SK-N-SH treated with all-trans-retinoic acid at 6 μM for 48 hours (cell line): ENCODE measurements at regions not wholly inside any gene's neighbourhood (a gene's known extent, or its start where the extent isn't known, plus 50 kb on each side); places are given as distances from the start of the nearest gene placed in this dataset.

Experiments
- ATAC-seq: fragments of 200-7000 bp; cut with Tn5 transposase; 3 replicates; pipeline ENCODE4 v1.9.1; 2020; ENCODE audit warnings: mild to moderate bottlenecking, moderate library complexity
- ARNTL ChIP-seq: fragments of 450-650 bp; formaldehyde crosslinking; IDR thresholded peaks from 2 replicates; pipeline ENCODE4 v1.5.0; 2020; ENCODE audit warnings: low read depth, mild to moderate bottlenecking, moderate library complexity, borderline replicate concordance
- CREB5 ChIP-seq: fragments of 250-450 bp; sonication (Bioruptor Pico); IDR thresholded peaks from 2 replicates; pipeline ENCODE4 v1.5.1; 2020; ENCODE audit warnings: low read depth, mild to moderate bottlenecking, moderate library complexity
- CSDC2 ChIP-seq: fragments of 250-450 bp; sonication (Bioruptor Pico); IDR thresholded peaks from 2 replicates; pipeline ENCODE4 v1.5.0; 2020; ENCODE audit warnings: mild to moderate bottlenecking, moderate library complexity
- CSRNP3 ChIP-seq: fragments of 250-450 bp; sonication (Bioruptor Pico); IDR thresholded peaks from 2 replicates; pipeline ENCODE4 v1.5.1; 2021; ENCODE audit warnings: mild to moderate bottlenecking, moderate library complexity
- ESRRG ChIP-seq: fragments of 250-450 bp; sonication (Bioruptor Pico); IDR thresholded peaks from 2 replicates; pipeline ENCODE4 v1.6.1; 2021; ENCODE audit warnings: mild to moderate bottlenecking
- ISL1 ChIP-seq: fragments of 250-450 bp; sonication (Bioruptor Pico); IDR thresholded peaks from 2 replicates; pipeline ENCODE4 v2.1.2; 2022; ENCODE audit warnings: mild to moderate bottlenecking, moderate library complexity
- OSR1 ChIP-seq: fragments of 250-450 bp; sonication (Bioruptor Pico); IDR thresholded peaks from 2 replicates; pipeline ENCODE4 v1.8.0; 2022; ENCODE audit warnings: moderate library complexity, mild to moderate bottlenecking, inconsistent platforms
- PPARA ChIP-seq: fragments of 250-450 bp; sonication (Bioruptor Pico); IDR thresholded peaks from 2 replicates; pipeline ENCODE4 v1.5.0; 2020; ENCODE audit warnings: mild to moderate bottlenecking, borderline replicate concordance
- RARB ChIP-seq: fragments of 250-450 bp; sonication (Bioruptor Pico); IDR thresholded peaks from 2 replicates; pipeline ENCODE4 v1.8.0; 2021; ENCODE audit warnings: mild to moderate bottlenecking, moderate library complexity
- TCF4 ChIP-seq: fragments of 250-450 bp; sonication (Bioruptor Pico); IDR thresholded peaks from 2 replicates; pipeline ENCODE4 v1.8.0; 2021; ENCODE audit warnings: mild to moderate bottlenecking, moderate library complexity, borderline replicate concordance
- TOX ChIP-seq: fragments of 250-450 bp; sonication (Bioruptor Pico); IDR thresholded peaks from 2 replicates; pipeline ENCODE4 v1.8.0; 2021; ENCODE audit warnings: mild to moderate bottlenecking, moderate library complexity, borderline replicate concordance
- ZC3H10 ChIP-seq: fragments of 250-450 bp; sonication (Bioruptor Pico); IDR thresholded peaks from 2 replicates; pipeline ENCODE4 v1.5.1; 2021; ENCODE audit warnings: mild to moderate bottlenecking, moderate library complexity
- ZFP3 ChIP-seq: fragments of 250-450 bp; sonication (Bioruptor Pico); IDR thresholded peaks from 2 replicates; pipeline ENCODE4 v1.5.0; 2020; ENCODE audit warnings: mild to moderate bottlenecking, moderate library complexity
- ZNF565 ChIP-seq: fragments of 450-650 bp; formaldehyde crosslinking; conservative IDR thresholded peaks from 2 replicates; pipeline ENCODE4 v1.5.0; 2020; ENCODE audit warnings: low read depth, mild to moderate bottlenecking, moderate library complexity
- ZNF70 ChIP-seq: fragments of 450-650 bp; formaldehyde crosslinking; IDR thresholded peaks from 2 replicates; pipeline ENCODE4 v1.5.0; 2020; ENCODE audit warnings: mild to moderate bottlenecking, moderate library complexity
- ZNF8 ChIP-seq: fragments of 450-650 bp; formaldehyde crosslinking; IDR thresholded peaks from 2 replicates; pipeline ENCODE4 v1.5.0; 2020; ENCODE audit warnings: mild to moderate bottlenecking, moderate library complexity
- TF ChIP-seq, protein P1 (sequence below): fragments of 250-450 bp; sonication (Bioruptor Pico); IDR thresholded peaks from 2 replicates; pipeline ENCODE4 v1.5.0; 2020; ENCODE audit warnings: mild to moderate bottlenecking, moderate library complexity
- TF ChIP-seq, protein P2 (sequence below): fragments of 250-450 bp; sonication (Bioruptor Pico); IDR thresholded peaks from 2 replicates; pipeline ENCODE4 v1.8.0; 2020; ENCODE audit warnings: mild to moderate bottlenecking, moderate library complexity, borderline replicate concordance
- TF ChIP-seq, protein P3 (sequence below): fragments of 250-450 bp; sonication (Bioruptor Pico); IDR thresholded peaks from 2 replicates; pipeline ENCODE4 v1.8.0; 2021; ENCODE audit warnings: low read depth, mild to moderate bottlenecking, moderate library complexity, borderline replicate concordance

- no peak for ATAC-seq
- no peak for TF ChIP-seq ISL1
- TF ChIP-seq PPARA (CRISPR knock-in tag) = no peak
- TF ChIP-seq OSR1 (CRISPR knock-in tag) = no peak
- TF ChIP-seq, protein P1, sequence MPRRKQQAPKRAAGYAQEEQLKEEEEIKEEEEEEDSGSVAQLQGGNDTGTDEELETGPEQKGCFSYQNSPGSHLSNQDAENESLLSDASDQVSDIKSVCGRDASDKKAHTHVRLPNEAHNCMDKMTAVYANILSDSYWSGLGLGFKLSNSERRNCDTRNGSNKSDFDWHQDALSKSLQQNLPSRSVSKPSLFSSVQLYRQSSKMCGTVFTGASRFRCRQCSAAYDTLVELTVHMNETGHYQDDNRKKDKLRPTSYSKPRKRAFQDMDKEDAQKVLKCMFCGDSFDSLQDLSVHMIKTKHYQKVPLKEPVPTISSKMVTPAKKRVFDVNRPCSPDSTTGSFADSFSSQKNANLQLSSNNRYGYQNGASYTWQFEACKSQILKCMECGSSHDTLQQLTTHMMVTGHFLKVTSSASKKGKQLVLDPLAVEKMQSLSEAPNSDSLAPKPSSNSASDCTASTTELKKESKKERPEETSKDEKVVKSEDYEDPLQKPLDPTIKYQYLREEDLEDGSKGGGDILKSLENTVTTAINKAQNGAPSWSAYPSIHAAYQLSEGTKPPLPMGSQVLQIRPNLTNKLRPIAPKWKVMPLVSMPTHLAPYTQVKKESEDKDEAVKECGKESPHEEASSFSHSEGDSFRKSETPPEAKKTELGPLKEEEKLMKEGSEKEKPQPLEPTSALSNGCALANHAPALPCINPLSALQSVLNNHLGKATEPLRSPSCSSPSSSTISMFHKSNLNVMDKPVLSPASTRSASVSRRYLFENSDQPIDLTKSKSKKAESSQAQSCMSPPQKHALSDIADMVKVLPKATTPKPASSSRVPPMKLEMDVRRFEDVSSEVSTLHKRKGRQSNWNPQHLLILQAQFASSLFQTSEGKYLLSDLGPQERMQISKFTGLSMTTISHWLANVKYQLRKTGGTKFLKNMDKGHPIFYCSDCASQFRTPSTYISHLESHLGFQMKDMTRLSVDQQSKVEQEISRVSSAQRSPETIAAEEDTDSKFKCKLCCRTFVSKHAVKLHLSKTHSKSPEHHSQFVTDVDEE (CRISPR knock-in tag) = no peak
- no peak for TF ChIP-seq ZNF565 (CRISPR knock-in tag)
- TF ChIP-seq ARNTL (CRISPR knock-in tag) = no peak
- TF ChIP-seq TCF4 (CRISPR knock-in tag) = no peak
- TF ChIP-seq TOX (CRISPR knock-in tag) = no peak
- no peak for TF ChIP-seq ZNF70 (CRISPR knock-in tag)
- TF ChIP-seq ZC3H10 (CRISPR knock-in tag) = no peak
- no peak for TF ChIP-seq CREB5 (CRISPR knock-in tag)
- TF ChIP-seq ESRRG (CRISPR knock-in tag) = no peak
Observed at GRCh38 chr6:170048615-170049256, 242.1 kb downstream of the DLL1 start.

GRCh38 chr6:170047823-170048222 lies 243.1 kb downstream of the DLL1 start:
- no peak for TF ChIP-seq RARB
- no peak for TF ChIP-seq ESRRG (CRISPR knock-in tag)
- TF ChIP-seq ZFP3 = no peak
- TF ChIP-seq, protein P1 (CRISPR knock-in tag) = no peak
- TF ChIP-seq ZNF70 (CRISPR knock-in tag) = no peak
- no peak for TF ChIP-seq CREB5 (CRISPR knock-in tag)
- no peak for TF ChIP-seq ZNF565 (CRISPR knock-in tag)
- no peak for TF ChIP-seq TOX (CRISPR knock-in tag)
- TF ChIP-seq ZC3H10 (CRISPR knock-in tag) = no peak
- TF ChIP-seq, protein P2, sequence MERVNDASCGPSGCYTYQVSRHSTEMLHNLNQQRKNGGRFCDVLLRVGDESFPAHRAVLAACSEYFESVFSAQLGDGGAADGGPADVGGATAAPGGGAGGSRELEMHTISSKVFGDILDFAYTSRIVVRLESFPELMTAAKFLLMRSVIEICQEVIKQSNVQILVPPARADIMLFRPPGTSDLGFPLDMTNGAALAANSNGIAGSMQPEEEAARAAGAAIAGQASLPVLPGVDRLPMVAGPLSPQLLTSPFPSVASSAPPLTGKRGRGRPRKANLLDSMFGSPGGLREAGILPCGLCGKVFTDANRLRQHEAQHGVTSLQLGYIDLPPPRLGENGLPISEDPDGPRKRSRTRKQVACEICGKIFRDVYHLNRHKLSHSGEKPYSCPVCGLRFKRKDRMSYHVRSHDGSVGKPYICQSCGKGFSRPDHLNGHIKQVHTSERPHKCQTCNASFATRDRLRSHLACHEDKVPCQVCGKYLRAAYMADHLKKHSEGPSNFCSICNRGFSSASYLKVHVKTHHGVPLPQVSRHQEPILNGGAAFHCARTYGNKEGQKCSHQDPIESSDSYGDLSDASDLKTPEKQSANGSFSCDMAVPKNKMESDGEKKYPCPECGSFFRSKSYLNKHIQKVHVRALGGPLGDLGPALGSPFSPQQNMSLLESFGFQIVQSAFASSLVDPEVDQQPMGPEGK (CRISPR knock-in tag) = no peak
- TF ChIP-seq CSRNP3 (CRISPR knock-in tag) = no peak
- TF ChIP-seq, protein P3, sequence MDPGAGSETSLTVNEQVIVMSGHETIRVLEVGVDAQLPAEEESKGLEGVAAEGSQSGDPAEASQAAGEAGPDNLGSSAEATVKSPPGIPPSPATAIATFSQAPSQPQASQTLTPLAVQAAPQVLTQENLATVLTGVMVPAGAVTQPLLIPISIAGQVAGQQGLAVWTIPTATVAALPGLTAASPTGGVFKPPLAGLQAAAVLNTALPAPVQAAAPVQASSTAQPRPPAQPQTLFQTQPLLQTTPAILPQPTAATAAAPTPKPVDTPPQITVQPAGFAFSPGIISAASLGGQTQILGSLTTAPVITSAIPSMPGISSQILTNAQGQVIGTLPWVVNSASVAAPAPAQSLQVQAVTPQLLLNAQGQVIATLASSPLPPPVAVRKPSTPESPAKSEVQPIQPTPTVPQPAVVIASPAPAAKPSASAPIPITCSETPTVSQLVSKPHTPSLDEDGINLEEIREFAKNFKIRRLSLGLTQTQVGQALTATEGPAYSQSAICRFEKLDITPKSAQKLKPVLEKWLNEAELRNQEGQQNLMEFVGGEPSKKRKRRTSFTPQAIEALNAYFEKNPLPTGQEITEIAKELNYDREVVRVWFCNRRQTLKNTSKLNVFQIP (CRISPR knock-in tag) = no peak
- TF ChIP-seq CSDC2 (CRISPR knock-in tag) = no peak
- TF ChIP-seq ZNF8 (CRISPR knock-in tag) = no peak
- TF ChIP-seq ARNTL (CRISPR knock-in tag) = no peak
- ATAC-seq = no peak
